Heart right ventricle (tissue), 16 donors: ENCODE measurements at regions not wholly inside any gene's neighbourhood (a gene's known extent, or its start where the extent isn't known, plus 50 kb on each side); places are given as distances from the start of the nearest gene placed in this dataset.
"Not testable (repeated sequence)": the region's sequence is repeated elsewhere in the genome, so short reads cannot be mapped to it uniquely, and the experiment has no call there.

Experiments
- ATAC-seq, 8 donors: fragments of 200-7000 bp; cut with Tn5 transposase; one replicate each; pipeline ENCODE4 v1.9.1; 2020; ENCODE audit warnings: mild to moderate bottlenecking in 8 of 8, moderate library complexity in 8 of 8, moderate number of reproducible peaks in 1 of 8
- DNase-seq, 2 donors: peaks; one replicate each; pipeline ENCODE4 v3.0.0-alpha.2; 2020
- H3K27ac ChIP-seq, 10 donors: fragments of 200-600 bp; sonication (generic) in 2 of 10; one replicate each; pipeline versions ENCODE4 v1.5.0 to v1.8.0; 2020 to 2022; ENCODE audit warnings: mild to moderate bottlenecking in 3 of 10
- H3K27me3 ChIP-seq, 7 donors: fragments of 200-600 bp; one replicate each; pipeline ENCODE4 v1.8.0; 2021 to 2022; ENCODE audit warnings: mild to moderate bottlenecking in 2 of 7
- H3K36me3 ChIP-seq, 9 donors: fragments of 200-600 bp; sonication (generic) in 1 of 9; one replicate each; pipeline versions ENCODE4 v1.5.0 to v1.8.0; 2020 to 2022; ENCODE audit warnings: mild to moderate bottlenecking in 2 of 9
- H3K4me1 ChIP-seq, 9 donors: fragments of 200-600 bp; sonication (generic) in 1 of 9; one replicate each; pipeline versions ENCODE4 v1.5.0 to v1.8.0; 2020 to 2022; ENCODE audit warnings: mild to moderate bottlenecking in 4 of 9
- H3K4me3 ChIP-seq, 10 donors: fragments of 200-600 bp; sonication (generic) in 2 of 10; one replicate each; pipeline versions ENCODE4 v1.5.0 to v1.8.0; 2020 to 2022; ENCODE audit warnings: mild to moderate bottlenecking in 7 of 10, moderate library complexity in 2 of 10
- H3K9me3 ChIP-seq, 11 donors: fragments of 200-600 bp in 10 of 11; sonication (generic) in 2 of 11; one replicate each; pipeline versions ENCODE4 v1.5.0 to v1.8.0; 2013 to 2022; ENCODE audit warnings: mild to moderate bottlenecking in 2 of 11, control low read depth in 1 of 11, moderate library complexity in 1 of 11
- CTCF ChIP-seq, 9 donors: fragments of 200-600 bp; sonication (generic) in 2 of 9; IDR thresholded peaks; one replicate each; pipeline versions ENCODE4 v1.5.0 to v1.8.0; 2021 to 2022; ENCODE audit warnings: antibody characterized with exemption in 9 of 9, mild to moderate bottlenecking in 5 of 9, moderate library complexity in 1 of 9
- WGBS, 2 donors: extraction: QIAGEN DNeasy Blood & Tissue Kit; methylation state at CpG; one replicate each; pipeline ENCODE4 v1.1.7; 2013; ENCODE audit warnings: inconsistent platforms in 1 of 2; 5-methylcytosine and 5-hydroxymethylcytosine counted together
- intact Hi-C, 10 donors: fragments of 100-400 bp; cut with DNase I; formaldehyde crosslinking; loops; one replicate each; pipeline versions ENCODE4 v1.11.1 to v1.14.2; 2022
- donor health status: Arrhythmogenic right ventricular cardiomyopathy.
- donor health status: ischemic (EF 13 %, LVEDD 7.1; RV severe dilation, severe dysfunction).
- donor health status: healthy with polysubstance abuse.
- donor health status: DM: no; HTN: yes; CAD: no.
- donor health status: DM: no; HTN: no; CAD: no.
- donor health status: ischemic (EF 25% LVEDD 6.9; RV normal size, moderate dysfunction).
- donor health status: ischemic (EF 25% LVEDD 5.7; RV mildly dilated, moderate dysfunction).
- donor health status: healthy.
- donor health status: DM: yes; HTN: yes; CAD: no.
- donor health status: Ischemic cardiomyopathy.
- donor health status: ischemic (EF 35%, LVEDD 5.7; RV mildly dilated, moderate dysfunction).
- donor health status: nonischemic (EF 11% LVEDD 7.7; RV severe dilation, severe dysfunction).
- donor health status: DM: yes; HTN: yes; CAD: no.
- donor health status: PGD.
- donor health status: ischemic (EF 29% LVEDD 5.4; RV normal size, mild dysfunction).
- donor health status: nonischemic (EF 23%, LVEDD 6.1; RV moderate dilation, normal function).

- Histone ChIP-seq H3K4me1 (no peaks in the 10 kb centered on the region), H3K36me3 (no peaks in the 10 kb centered on the region), H3K27me3 (no peaks in the 10 kb centered on the region), H3K4me3 (no peak overlapping the region), H3K27ac (no peak overlapping the region), H3K9me3 (no peaks in the 10 kb centered on the region)
- TF ChIP-seq CTCF (IDR thresholded peaks at IDR 0.05): peak in 7 of 9 donors; percentile 30 to 61 (median 43)
- ATAC-seq (peak in 4 of 8 donors; percentile 44 to 60 (median 53)), DNase-seq (peak in 1 of 2 donors; percentile 29)
- intact Hi-C loops: no loop called here
- WGBS, 2 donors: 10 to 12% methylated on average over 9 of the region's 9 CpGs
Measured at GRCh38 chr12:74021937-74022336, 515.7 kb upstream of the ATXN7L3B start.

GRCh38 chr12:74031045-74031444 lies 506.6 kb upstream of the ATXN7L3B start:
- Histone ChIP-seq H3K4me1 (no peaks in the 10 kb centered on the region), H3K27me3 (no peaks in the 10 kb centered on the region), H3K27ac (no peak overlapping the region), H3K36me3 (no peaks in the 10 kb centered on the region), H3K4me3 (no peak overlapping the region), H3K9me3 (peaks cover 0 to 8% (median 0%) of the 10 kb centered on the region in 11 donors)
- WGBS, 2 donors: 56% methylated on average over 2 of the region's 2 CpGs
- DNase-seq: no peak
- TF ChIP-seq CTCF (IDR thresholded peaks at IDR 0.05): no peak
- ATAC-seq: no peak
- intact Hi-C loops: no loop called here

GRCh38 chr12:74033531-74033930 lies 504.1 kb upstream of the ATXN7L3B start:
- intact Hi-C loops: no loop called here
- TF ChIP-seq CTCF (IDR thresholded peaks at IDR 0.05): no peak
- Histone ChIP-seq H3K36me3 (no peaks in the 10 kb centered on the region), H3K27ac (no peak overlapping the region), H3K9me3 (peaks cover 0 to 8% (median 0%) of the 10 kb centered on the region in 11 donors), H3K4me1 (no peaks in the 10 kb centered on the region), H3K4me3 (no peak overlapping the region), H3K27me3 (no peaks in the 10 kb centered on the region)
- DNase-seq: no peak
- no peak for ATAC-seq
- 37 to 40% methylated on average over 3 of the region's 3 CpGs for WGBS, 2 donors

- ATAC-seq, DNase-seq, H3K4me1 ChIP-seq, H3K9me3 ChIP-seq, H3K4me3 ChIP-seq, H3K27ac ChIP-seq, H3K36me3 ChIP-seq, intact Hi-C loops, H3K27me3 ChIP-seq: not testable (repeated sequence)
- 73 to 74% methylated on average over 2 of the region's 2 CpGs for WGBS, 2 donors
Measured at GRCh38 chr12:74039138-74039537, 498.5 kb upstream of the ATXN7L3B start.

- Histone ChIP-seq H3K36me3 (no peaks in the 10 kb centered on the region), H3K9me3 (no peaks in the 10 kb centered on the region), H3K4me3 (no peak overlapping the region), H3K27ac (no peak overlapping the region), H3K27me3 (no peaks in the 10 kb centered on the region), H3K4me1 (no peaks in the 10 kb centered on the region)
- ATAC-seq: no peak
- TF ChIP-seq CTCF (IDR thresholded peaks at IDR 0.05): no peak
- no peak for DNase-seq
- intact Hi-C loops: no loop called here
- 80 to 85% methylated on average over 3 of the region's 3 CpGs for WGBS, 2 donors
Measured at GRCh38 chr12:74043343-74043742, 494.3 kb upstream of the ATXN7L3B start.
